Small intestine (tissue), 7 donors: ENCODE measurements at regions not wholly inside any gene's neighbourhood (a gene's known extent, or its start where the extent isn't known, plus 50 kb on each side); places are given as distances from the start of the nearest gene placed in this dataset.

Experiments used
- DNase-seq, 2 donors: peaks; one replicate each; pipeline versions ENCODE4 v3.0.0 to v3.0.0-alpha.2; 2013
- FAIRE-seq: peaks from 2 replicates; lab custom pipeline; 2012; peaks lifted over from hg19 to GRCh38; lab: Jason Lieb, UNC
- H3K27ac ChIP-seq, 3 donors: one replicate each; pipeline ENCODE4 v1.5.1; 2013; ENCODE audit warnings: low read length in 2 of 3, mild to moderate bottlenecking in 2 of 3, control low read depth in 1 of 3, inconsistent platforms in 1 of 3, low read depth in 1 of 3, moderate library complexity in 1 of 3
- H3K27me3 ChIP-seq, 3 donors: one replicate each; pipeline ENCODE4 v1.6.1; 2013; ENCODE audit warnings: low read length in 3 of 3, inconsistent platforms in 1 of 3; ENCODE audit not compliant: control insufficient read depth in 3 of 3, insufficient read depth in 3 of 3
- H3K36me3 ChIP-seq, 3 donors: one replicate each; pipeline ENCODE4 v1.6.1; 2013; ENCODE audit warnings: low read length in 3 of 3, inconsistent platforms in 1 of 3, low read depth in 1 of 3, mild to moderate bottlenecking in 1 of 3, moderate library complexity in 1 of 3; ENCODE audit not compliant: control insufficient read depth in 3 of 3, insufficient read depth in 2 of 3
- H3K4me1 ChIP-seq, 3 donors: one replicate each; pipeline ENCODE4 v1.6.1; 2013; ENCODE audit warnings: low read length in 2 of 3, inconsistent platforms in 1 of 3, low read depth in 1 of 3, mild to moderate bottlenecking in 1 of 3, moderate library complexity in 1 of 3; ENCODE audit not compliant: control insufficient read depth in 3 of 3, insufficient read depth in 2 of 3
- H3K4me3 ChIP-seq, 3 donors: one replicate each; pipeline ENCODE4 v1.5.1; 2013; ENCODE audit warnings: low read length in 3 of 3, control low read depth in 1 of 3, inconsistent platforms in 1 of 3, low read depth in 1 of 3, mild to moderate bottlenecking in 1 of 3, moderate library complexity in 1 of 3
- H3K9me3 ChIP-seq, 2 donors: one replicate each; pipeline ENCODE4 v1.6.1; 2013; ENCODE audit warnings: low read depth in 1 of 2, low read length in 1 of 2; ENCODE audit not compliant: control insufficient read depth in 2 of 2, insufficient read depth in 1 of 2
- WGBS, 3 donors: extraction: QIAGEN DNeasy Blood & Tissue Kit; methylation state at CpG; one replicate each; pipeline ENCODE4 v1.1.7; 2013; 5-methylcytosine and 5-hydroxymethylcytosine counted together
- donor health status: healthy with polysubstance abuse.
- donor health status: control.
- donor health status: control.
- donor health status: Bipolar disorder and iron deficiency.
- donor health status: healthy.

- WGBS, 3 donors = 10 to 31% (median 26%) methylated on average over 1 of the region's 1 CpG
- Histone ChIP-seq H3K27ac (no peak overlapping the region), H3K36me3 (no peaks in the 10 kb centered on the region), H3K4me1 (no peaks in the 10 kb centered on the region), H3K9me3 (no peaks in the 10 kb centered on the region), H3K4me3 (no peak overlapping the region), H3K27me3 (no peaks in the 10 kb centered on the region)
- FAIRE-seq (no peak), DNase-seq (no peak)
These were observed 303.3 kb downstream of the GPR37 start for GRCh38 chr7:124462249-124462648.

GRCh38 chr7:124460555-124460954, 305.0 kb downstream of the GPR37 start:
- no peaks in the 10 kb centered on the region for H3K9me3 ChIP-seq
- H3K4me3 ChIP-seq = no peak overlapping the region
- 20 to 57% (median 30%) methylated on average over 2 of the region's 2 CpGs for WGBS, 3 donors
- H3K4me1 ChIP-seq = no peaks in the 10 kb centered on the region
- H3K27ac ChIP-seq = no peak overlapping the region
- FAIRE-seq (no peak), DNase-seq (no peak)
- H3K36me3 ChIP-seq = no peaks in the 10 kb centered on the region
- no peaks in the 10 kb centered on the region for H3K27me3 ChIP-seq

GRCh38 chr7:124460056-124460450, 305.5 kb downstream of the GPR37 start:
- WGBS, 3 donors = 68 to 86% (median 77%) methylated on average over 1 of the region's 1 CpG
- Histone ChIP-seq H3K27me3 (no peaks in the 10 kb centered on the region), H3K9me3 (no peaks in the 10 kb centered on the region), H3K36me3 (no peaks in the 10 kb centered on the region), H3K27ac (no peak overlapping the region), H3K4me1 (no peaks in the 10 kb centered on the region), H3K4me3 (no peak overlapping the region)
- FAIRE-seq (no peak), DNase-seq (no peak)

DNA sequence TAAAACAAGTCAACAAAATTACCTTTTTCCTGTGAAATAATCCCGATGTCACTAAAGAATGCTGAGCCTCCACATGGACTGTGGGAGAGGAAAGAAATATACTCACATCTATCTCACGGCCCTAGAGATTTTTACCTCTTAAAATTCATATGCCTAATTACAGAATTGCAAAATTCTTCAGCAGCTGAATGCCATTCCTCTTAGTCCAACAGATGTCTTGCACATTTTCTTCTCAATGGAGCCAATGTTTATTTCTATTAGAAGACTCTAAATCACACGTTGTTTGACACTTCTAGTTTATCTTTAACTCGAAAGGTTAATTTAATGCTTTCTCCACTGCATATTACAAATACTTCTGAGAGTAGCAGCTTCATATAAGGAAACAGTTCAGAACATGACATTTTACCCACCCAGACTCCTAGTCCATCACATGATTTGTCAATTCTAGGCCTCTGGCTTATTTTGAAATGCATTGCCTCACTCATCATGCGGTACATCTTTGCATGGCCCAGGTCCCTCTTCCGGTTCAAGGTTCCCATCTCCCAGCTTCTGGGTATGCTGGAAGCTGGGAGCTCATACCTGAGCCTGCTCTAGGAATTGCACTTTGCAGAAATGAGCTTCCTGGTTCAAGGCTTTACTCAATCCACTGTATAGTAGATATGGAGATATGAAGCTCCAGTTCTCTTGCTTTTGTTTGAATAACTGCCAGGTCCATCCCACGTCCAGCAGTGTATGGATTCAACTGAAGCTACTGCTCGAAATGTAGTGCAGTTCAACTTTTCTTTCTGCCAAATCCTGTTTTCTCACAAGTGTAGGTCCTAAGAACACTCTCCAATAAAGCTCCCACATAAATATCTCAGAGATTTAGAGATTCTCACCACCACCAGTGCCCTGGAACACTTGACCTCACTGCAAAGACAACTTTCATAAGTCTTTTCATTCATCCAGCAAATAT, 306.2 kb downstream of the GPR37 start:
- WGBS, 3 donors = 45 to 47% (median 46%) methylated on average over 8 of the region's 8 CpGs
- Histone ChIP-seq H3K4me3 (no peak overlapping the region), H3K27ac (no peak overlapping the region), H3K36me3 (no peaks in the 10 kb centered on the region), H3K4me1 (no peaks in the 10 kb centered on the region), H3K9me3 (no peaks in the 10 kb centered on the region), H3K27me3 (no peaks in the 10 kb centered on the region)
- DNase-seq (peak in 1 of 2 donors; percentile 2), FAIRE-seq (no peak)

- no peak for DNase-seq
- 87 to 95% (median 87%) methylated on average over 3 of the region's 3 CpGs for WGBS, 3 donors
- Histone ChIP-seq H3K4me1 (no peaks in the 10 kb centered on the region), H3K27ac (no peak overlapping the region), H3K27me3 (no peaks in the 10 kb centered on the region), H3K9me3 (no peaks in the 10 kb centered on the region), H3K4me3 (no peak overlapping the region), H3K36me3 (no peaks in the 10 kb centered on the region)
- FAIRE-seq = no peak
These were observed 307.8 kb downstream of the GPR37 start for GRCh38 chr7:124457841-124458240.

GRCh38 chr7:124456286-124456685, 309.3 kb downstream of the GPR37 start:
- H3K9me3 ChIP-seq = no peaks in the 10 kb centered on the region
- no peaks in the 10 kb centered on the region for H3K27me3 ChIP-seq
- H3K27ac ChIP-seq = no peak overlapping the region
- H3K4me3 ChIP-seq = no peak overlapping the region
- no peak for FAIRE-seq
- H3K36me3 ChIP-seq = no peaks in the 10 kb centered on the region
- WGBS, 3 donors = 85 to 90% (median 89%) methylated on average over 3 of the region's 3 CpGs
- H3K4me1 ChIP-seq = no peaks in the 10 kb centered on the region
- no peak for DNase-seq

DNA sequence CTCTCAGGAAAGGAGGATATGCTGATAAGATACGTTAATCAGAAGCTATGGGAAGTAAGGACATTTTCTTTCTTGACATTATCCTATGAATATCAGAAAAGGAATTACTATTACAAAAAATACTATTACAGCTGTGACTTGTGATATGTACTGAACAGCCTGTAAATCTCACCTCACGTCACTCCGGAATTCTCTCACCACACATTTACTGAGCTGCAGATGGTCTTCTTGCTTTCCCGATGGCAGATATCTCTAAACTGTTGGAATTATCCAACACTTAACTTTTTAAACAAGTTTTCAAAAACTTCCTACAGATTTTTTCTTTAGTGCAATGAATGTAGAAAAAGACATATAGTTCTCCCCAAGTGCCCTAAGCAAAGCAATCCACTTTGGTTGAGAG, 313.4 kb downstream of the GPR37 start:
- DNase-seq (no peak), FAIRE-seq (no peak)
- no peak overlapping the region for H3K4me3 ChIP-seq
- WGBS, 3 donors = 47 to 64% (median 56%) methylated on average over 4 of the region's 4 CpGs
- no peaks in the 10 kb centered on the region for H3K4me1 ChIP-seq
- H3K27me3 ChIP-seq = no peaks in the 10 kb centered on the region
- no peaks in the 10 kb centered on the region for H3K9me3 ChIP-seq
- H3K36me3 ChIP-seq = no peaks in the 10 kb centered on the region
- H3K27ac ChIP-seq = no peak overlapping the region

GRCh38 chr7:124449896-124450295, 315.7 kb downstream of the GPR37 start:
- 85 to 90% (median 88%) methylated on average over 1 of the region's 1 CpG for WGBS, 3 donors
- no peak for FAIRE-seq
- Histone ChIP-seq H3K27ac (no peak overlapping the region), H3K36me3 (no peaks in the 10 kb centered on the region), H3K4me1 (no peaks in the 10 kb centered on the region), H3K4me3 (no peak overlapping the region), H3K27me3 (no peaks in the 10 kb centered on the region), H3K9me3 (no peaks in the 10 kb centered on the region)
- DNase-seq = no peak
